ENCODE measurements at regions not wholly inside any gene's neighbourhood (a gene's known extent, or its start where the extent isn't known, plus 50 kb on each side); places are given as distances from the start of the nearest gene placed in this dataset.
A peak's percentile ranks its signal among the peaks of the same experiment; 100 is the strongest.

DNA sequence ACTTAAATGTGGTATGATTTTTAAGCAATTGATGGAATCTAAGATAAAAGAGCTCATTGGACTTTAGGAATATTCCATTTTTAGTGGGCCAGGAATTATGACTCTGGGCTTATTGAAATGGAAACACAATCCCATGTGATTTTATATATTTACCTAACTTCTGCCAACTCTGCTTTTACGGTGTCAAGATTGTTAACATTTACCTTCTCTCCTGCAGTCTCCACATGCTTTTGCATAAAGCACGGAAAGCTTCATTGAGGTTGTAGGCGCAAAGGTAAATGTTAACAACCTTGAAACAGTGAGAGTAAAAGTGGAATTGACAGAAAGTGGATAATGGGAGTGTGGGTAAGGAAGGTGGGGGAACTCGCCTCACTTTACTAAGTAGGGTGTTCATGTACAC, 468.1 kb downstream of the PMP22 start:
- DNase-seq: no peak

DNA sequence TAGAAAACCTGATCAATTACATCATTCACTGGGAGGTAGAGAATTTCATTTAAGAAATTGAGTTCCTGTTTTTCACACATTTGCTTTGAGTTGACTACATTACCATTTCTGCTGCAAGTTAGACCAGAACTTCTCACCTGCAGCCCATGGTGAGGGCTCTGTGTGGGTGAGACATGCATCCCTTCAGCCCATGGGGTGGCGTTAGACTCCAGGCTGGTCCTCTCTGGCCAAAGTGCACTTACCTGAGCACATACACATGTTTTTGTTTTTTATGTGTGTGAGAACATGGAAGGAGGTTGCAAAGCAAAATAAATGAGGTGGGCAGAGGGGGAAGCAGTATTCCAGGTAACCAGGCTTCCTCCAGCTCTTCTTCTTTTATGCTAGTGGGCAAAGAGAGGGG, 470.2 kb downstream of the PMP22 start:
- DNase-seq: no peak

DNA sequence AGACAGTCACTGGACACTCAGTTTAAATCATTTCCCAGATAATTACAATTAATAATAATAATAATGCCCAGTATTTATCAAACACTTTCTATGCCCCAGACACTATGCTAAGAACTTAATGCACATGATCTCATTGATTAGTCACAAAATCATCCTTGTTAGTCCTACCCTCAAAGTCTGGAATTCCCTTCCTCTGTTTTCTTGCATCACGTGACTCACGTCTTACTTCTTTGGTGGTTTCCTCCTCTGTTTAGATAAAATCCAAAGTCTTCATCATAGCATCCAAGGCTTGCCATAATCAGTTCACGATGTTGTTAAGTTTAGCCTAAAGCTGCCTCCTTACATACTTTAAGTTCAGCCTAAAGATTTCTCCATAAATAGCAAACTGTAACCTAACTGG, 471.9 kb downstream of the PMP22 start:
- no peak for DNase-seq

DNA sequence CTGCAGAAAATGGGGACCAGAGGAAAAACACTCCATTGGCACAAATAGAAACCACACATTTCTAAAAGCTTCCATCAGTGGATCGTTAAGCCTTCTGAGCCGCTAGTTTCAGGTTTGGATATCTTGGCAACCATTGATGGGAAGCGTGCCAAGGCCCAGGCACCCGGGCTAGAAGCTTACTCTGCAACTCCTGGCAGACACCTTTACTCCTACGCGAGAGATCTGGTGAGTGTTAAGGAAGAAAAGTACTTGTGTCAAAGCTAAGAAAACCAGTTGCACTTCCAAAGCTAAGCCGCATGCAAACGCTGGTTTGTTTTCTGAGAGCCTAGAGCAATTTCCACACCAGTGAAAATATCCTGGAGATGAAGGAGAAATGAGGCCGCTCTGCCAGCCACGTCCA, 472.4 kb downstream of the PMP22 start:
- no peak for DNase-seq

DNA sequence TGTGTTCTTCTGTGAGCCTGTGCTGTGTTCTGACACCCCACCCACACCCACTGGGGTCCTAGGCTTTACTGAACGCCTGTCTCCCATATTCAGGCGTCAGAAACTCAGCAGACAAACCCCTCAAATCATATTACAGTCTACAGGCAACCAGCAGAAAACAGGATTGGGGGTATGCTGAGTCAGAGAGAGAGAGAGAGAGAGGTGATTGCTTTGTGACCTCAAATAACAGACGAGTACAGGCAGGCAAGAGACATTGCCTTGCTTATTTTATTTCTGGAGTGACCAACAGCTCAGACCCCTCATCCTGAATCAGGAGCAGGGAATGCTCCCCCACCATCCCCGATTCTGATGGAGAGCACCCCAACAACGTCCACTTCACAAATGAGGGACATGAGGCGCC, 473.9 kb downstream of the PMP22 start:
- no peak for DNase-seq

DNA sequence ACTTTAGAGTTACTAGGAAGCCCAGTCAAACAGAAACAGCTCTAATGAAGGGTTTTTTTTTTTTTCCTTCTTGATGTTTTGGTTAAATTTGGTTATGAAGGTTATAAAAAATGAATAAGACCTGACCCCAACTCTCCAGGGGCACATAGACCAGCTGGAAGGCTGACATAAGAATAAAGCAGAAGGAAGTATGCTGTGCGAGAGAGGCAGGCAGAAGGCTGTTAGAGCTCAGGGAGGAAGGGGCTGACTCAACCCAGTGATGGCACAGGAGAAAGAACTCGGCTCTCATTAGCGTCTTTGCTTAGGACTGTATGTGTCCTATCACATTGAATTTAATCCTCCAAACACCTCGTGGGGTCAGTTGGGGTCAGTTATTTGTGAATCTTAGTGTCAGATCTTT, 474.6 kb downstream of the PMP22 start:
- no peak for DNase-seq

DNA sequence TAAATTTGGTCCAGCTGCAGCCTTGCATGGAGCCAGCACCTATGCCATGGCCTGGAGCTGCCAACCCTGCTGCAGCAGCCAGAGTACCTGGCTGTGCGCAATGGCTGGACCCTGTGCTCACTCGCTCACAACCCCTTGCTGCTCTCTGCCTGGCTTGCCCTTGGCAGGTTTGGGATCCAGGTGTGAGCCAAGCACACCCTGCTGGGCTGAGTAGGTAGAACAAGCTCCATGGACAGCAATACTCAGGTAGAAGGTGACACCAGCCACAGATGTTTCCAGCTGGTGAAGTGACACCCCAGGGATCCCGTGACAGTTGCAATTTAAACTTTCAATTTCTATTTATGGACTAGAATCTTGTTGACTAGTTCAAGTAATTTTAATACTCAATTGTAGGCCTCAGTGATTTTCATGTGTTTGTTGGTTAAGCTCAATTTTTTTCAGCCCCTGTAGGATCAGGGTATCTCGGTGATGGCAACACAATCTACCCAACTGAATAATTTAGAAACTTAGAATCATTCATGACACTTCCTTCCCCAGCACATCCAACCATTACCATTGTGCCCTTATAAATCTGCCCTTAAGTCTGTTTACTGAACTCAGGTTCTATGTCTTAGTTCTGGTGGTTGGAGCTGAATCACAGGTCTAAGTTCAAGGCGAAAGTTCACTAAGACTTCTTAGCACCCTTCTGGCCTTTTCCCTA, 480.0 kb downstream of the PMP22 start:
- DNase-seq: no peak

DNA sequence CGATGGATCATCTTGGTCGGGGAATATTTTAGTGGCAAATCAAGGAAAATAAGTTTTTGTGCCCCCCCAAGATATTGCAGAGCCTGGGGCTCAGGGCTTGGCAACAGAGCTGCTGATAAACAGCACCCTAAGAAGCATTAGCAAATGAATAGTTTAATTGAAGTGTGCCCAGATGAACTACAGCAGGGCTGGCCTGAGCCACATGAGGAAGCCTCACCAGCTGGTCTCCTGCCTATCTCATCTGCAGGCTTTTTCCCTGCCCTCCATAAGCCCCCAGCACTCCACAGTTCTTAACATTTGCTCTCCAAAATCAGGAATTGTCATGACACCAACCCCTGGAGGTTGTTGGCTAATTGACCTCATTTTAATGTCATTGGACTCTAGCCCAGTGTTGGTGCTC, 480.2 kb downstream of the HS3ST3B1 start:
- no peak for DNase-seq

DNA sequence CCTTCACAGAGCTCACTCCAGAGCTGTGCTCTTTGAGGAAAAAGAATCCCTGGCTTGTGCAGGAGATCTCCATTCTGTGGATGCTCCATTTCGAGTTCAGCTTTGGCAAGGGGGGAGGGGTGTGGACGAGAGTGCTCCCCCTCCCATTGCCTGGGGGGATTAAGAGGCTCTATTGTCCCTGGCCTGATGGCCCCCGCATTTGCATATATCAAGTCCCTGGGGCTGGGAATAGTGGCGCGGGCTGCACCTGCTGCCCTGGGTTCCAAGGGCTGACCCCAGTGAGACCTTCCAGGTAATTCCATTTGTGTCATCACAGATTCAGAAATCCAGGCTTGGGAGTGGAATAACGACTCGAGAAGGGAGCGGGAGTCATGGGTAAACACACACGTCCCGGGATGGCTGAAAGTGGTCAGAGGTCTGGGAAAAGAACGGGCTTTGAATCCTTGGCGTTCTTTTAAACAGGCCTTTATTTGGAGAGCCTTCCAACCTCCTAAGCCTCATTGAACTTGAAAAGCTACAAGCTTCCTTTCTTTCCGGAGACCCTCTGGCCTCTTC, 479.3 kb downstream of the HS3ST3B1 start:
- DNase-seq: peak; percentile 9

DNA sequence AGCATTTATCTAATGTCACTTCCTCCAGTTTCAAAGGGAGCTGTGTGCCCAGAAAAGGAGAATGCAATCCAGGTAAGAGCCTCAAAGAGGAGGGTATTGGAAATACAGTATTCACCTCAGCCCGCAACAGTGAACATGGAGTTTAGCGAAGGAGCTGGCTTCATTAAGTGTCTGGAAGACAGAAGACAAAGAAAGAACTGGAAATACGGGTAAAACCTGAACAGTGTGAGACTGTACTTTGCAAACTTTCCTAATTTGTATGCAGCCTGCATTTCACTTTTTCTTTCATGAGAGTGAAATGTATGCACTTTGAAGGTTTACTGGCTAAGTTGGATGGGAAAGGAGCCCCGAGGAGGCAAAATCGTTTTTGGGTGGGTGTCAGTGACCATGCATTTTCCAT, 478.4 kb downstream of the HS3ST3B1 start:
- no peak for DNase-seq

DNA sequence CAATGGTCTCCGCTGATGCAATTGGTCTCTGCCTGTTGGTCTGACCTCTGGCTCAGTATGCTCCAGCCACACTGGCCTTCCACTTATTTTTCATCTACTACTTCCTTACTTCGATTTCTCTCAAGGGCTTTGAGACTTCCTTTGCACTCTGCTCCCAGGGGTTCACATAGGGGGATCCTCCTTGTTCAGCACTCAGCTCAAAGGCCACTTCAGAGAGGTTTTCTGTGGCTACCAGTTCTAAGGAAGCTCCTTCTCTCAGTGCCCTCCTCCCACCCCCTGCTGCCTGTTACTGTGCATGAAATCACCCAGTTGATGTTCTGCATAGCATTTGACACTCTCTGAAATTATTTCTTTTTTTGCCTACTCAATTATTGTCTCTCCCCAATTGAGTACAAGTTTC, 476.4 kb downstream of the HS3ST3B1 start:
- no peak for DNase-seq

DNA sequence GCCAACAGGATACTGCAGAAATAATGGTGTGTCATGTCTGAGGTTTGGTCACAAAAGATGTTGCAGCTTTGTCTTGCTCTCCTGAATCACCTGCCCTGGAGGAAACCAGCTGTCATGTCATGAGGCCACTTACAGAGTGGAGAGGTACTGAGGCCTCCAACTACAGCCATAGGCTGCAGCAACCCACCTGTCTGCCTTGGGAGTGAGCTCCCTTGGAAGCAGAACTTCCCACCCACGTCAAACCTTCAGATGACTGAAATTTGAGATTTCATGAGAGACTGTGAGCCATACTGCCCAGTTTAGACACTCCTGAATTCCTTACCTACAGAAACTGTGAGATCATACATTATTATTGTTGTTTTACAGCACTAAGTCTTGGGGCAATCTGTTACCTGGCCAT, 475.9 kb downstream of the HS3ST3B1 start:
- DNase-seq: no peak

DNA sequence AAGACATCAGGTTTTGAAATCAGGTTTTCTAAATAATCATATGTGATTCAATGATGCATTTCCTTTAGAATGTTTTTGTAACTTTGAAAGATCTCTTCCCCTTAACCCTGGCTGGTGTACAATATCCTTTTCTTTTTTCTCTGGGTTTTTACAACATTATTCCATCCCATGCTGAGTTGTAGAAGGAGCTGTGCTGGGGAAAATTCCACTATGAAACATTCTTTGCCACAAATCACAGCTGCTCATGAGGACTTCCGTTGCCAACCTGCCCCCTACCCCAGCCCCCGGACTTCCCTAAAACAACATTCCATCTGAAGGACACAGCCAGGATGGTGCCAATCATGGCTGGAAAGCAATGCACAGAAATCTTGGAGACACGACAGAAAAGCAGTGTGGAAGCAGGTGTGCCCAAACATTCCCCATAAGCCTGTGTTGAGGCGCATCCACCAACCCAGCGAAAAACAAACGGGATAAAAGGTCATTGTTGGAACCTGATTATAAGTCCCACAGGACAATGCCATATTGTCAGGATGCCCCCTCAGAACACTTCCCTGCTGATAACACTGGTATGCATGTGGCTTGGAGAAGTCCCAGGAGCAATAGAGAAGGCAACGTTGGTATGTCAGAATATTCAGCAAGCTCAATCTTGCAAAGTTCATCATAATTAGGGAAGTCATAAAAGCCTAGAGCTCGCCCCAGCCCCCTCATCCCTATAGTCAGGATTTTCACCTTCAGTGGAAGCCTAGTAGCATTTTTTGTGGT, 475.0 kb downstream of the HS3ST3B1 start:
- DNase-seq: no peak

DNA sequence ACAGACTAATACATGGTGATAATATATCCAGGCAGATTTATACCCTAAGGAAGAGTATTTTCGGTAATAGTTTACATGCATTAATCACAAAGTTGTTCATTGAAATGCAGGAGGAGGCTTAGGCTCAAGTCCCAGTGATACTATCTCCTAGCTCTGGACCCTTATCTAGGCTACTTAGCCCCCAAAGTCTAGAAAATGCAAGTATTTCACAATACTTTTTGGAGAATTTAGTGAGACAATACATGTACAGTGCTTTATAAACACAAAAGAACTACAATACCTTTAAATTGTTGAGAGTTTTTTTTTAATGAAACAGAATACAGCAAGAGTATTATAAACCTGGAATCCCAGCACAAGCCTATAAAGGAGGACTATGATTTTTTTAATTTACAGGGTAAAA, 473.9 kb downstream of the HS3ST3B1 start:
- DNase-seq: no peak

DNA sequence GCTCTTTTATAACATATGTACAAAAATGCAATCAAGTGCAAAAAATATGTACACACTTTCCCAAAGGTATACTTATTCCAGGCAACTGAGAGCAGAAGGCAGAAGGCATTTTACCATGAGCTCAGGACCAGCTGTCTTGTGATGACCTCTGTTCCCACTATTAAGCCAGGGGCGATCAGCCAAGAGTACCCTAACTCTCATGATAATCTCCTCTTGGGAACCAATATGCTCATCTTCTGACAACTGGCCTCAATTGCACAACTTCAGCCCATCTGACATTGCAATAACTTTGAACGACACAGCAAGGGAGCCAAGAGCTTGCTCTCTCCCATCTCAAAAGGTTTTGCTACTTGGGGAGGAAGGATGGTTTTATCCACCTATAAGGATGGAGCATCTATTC, 471.9 kb downstream of the HS3ST3B1 start:
- DNase-seq: no peak

DNA sequence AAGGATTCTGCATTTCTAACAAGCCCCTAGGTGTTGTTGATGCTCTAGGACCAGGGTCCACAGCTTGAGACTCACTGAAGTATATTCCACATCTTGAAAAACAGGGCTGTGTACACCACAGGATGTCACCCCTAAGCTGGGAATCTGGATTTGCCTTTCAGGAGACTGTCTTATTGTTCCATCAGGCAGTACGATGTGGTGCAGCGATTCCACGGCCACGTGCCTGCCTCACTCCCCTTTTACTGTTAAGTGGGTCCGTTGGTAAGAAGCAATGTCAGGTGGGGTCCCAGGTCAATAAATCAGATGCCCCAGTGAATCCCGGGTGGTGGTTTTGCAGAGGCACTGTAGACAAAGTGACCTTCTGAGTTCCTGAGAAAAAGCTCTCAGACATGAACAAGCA, 470.7 kb downstream of the HS3ST3B1 start:
- DNase-seq: no peak

DNA sequence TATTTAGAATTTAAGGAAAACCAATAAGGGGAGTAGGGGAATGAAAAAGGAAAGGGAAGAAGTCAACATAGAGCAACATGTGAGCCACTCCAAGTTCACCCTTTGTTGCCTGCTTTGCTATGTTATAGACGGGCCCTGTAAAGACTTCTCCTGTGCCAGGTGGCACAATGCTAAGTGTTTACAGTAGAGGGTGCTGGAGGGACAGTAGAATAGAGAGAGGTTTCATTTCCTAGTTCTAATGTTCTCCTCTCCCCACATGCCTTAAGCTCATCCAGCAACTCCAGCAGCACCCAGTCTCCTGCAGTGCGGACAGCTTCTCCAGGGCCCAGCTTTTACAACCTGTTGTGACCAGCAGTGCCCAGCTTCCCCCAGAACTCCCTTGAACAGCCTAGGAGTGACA, 468.0 kb downstream of the HS3ST3B1 start:
- DNase-seq: peak; percentile 2

DNA sequence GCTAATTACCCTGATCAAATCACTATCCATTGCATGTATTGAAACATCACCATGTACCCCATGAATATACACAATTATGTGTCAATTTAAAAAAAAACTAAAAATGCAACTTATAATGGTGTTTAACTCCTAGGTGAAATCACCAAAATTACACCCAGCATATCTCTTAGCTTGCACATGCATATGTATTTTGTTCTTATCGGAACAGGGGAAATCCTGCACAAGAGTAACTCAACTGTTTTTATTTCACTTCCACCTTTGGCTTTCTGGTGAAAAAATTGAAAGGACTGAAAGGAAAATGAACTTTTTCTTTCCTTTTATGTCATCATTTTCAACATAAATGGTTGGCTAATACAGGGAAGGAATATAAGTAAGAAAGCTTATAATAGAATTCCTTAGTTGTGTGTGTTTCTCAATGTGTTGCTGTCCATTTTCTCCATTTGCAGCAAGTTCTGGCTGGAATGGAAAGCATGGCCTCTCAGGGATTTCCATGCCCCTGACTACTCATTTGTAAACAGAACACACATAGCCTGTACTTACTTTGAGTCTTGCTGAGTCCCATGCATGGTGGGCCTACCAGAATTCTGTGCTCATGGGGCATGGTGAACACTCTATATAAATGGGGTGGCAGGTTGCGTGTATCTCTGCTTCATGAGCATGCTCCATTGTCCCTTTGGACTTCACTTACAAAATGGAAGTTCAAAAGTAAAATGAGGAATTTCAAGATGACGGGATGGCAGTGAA, 462.0 kb downstream of the HS3ST3B1 start:
- DNase-seq: no peak

DNA sequence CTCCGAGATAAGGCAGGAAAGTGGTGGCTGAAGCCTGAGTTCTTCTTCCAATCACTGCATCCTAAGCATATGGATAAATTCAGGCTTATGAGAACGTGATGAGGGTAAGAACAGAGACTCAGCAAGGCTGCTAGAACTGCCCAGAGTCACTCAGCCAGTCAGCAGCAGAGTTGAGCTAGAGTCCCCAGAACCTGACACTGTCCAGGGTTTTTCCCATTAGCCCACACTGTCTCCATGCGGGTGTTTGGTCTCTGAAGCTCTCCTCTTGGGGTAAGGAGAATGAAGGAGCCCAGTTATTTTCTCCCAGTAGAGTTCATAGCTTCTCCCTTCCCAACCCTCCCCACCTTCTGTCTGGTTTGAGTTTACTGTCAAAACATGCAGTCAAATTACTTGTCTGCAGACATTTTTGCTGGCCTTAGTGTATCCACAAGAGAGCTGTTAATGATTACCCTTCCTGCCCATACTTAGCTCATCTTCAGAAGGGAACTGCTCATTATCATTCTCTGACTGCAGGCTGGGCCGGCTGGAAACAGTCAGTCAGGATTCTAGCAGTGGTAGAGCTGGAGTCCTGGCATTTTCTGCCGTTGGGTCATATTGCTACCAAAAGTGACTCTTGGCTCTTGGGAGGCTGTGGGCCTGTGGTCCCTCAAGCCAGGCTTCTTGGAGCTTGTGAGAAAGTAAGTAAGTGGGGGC, 460.0 kb downstream of the HS3ST3B1 start:
- no peak for DNase-seq

DNA sequence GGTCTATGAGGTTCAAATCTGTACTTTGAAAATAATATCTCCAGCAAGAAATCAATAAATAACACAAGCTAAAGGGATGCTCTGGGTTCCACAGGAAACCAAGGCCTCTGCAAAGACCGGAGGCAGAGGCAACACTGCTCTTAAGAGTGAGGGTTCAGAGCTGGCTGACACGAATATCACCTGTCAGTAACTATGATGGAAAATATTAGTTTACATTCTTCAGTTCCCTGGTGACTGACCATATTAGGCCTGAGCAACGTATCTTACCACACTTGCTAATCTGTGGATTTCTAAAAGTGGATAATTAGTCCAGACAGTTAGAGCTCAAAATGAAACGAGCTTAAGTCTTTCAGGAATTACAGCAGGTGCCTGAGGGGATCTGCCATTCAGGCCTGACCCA, 459.3 kb downstream of the HS3ST3B1 start:
- no peak for DNase-seq

DNA sequence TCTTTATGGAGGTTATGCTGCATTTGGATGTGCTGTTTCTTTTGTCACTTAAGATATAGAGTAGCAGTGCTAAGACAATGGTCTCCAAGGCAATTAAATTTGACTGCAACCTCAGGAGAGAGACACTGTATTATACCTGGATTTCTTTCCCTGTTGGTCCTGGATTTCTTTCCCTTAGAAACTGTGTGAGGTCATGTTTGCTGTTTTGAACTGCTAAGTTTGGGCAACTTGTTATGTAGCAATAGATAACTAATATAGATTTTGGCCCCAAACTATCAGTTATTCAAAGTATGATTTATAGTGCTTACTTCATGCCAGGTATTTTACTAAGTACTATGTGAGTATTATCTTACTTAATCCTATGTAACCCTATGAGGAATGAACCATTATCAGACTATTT, 458.4 kb downstream of the HS3ST3B1 start:
- no peak for DNase-seq

DNA sequence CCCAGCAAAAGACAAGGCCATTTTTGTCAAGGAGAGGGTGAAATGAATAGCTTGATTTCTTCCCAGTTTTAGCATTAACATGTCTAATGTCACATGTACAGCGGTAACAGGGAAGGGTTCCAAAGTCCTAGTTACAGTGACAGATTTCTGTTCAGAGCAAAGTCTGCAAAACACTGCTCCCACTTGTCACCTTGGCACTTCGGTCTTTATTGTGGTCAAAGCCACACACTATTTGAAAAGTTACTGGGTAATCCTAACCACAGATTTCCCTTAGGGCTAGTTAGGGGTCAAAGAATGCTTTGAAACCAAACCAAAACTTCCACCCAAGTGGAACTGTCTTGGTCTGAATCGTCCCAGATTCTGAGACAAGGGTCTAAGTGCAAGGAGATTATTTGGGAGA, 455.6 kb downstream of the HS3ST3B1 start:
- no peak for DNase-seq

DNA sequence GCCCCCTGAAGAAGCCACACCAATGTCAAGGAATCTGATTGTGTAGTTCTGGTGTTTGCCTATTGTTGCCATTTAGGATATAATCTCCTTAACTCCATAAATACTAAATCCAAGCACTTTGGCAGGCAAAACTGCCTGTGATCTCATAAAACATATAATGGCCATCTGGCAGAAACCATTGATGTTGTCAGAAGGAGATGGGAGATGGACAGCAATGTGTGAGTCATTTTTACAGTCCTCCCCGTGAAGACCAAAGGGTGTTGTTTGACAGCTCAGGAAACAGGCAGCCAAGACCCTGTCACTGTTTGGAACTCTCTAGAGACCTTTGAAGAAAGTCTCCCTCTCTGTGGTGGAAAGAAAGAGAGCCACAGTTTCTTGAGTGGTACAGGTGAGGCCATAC, 454.1 kb downstream of the HS3ST3B1 start:
- DNase-seq: no peak

Measured in NCI-H146 (cell line).